Panc1 (cell line): ENCODE measurements at regions not wholly inside any gene's neighbourhood (a gene's known extent, or its start where the extent isn't known, plus 50 kb on each side); places are given as distances from the start of the nearest gene placed in this dataset.

Experiments used
- ATAC-seq: fragments of 200-7000 bp; cut with Tn5 transposase; 2 replicates; pipeline ENCODE4 v1.9.1; 2020; ENCODE audit warnings: mild to moderate bottlenecking, moderate library complexity
- BruUV-seq: library from RNA; stranded (reverse); fragments of 400-500 nt; replicated peaks from 2 replicates; lab custom pipeline; 2021; lab: Mats Ljungman, UMichigan
- CTCF ChIA-PET: fragments of 300-600 bp; sonication (Branson Sonifier 250); formaldehyde crosslinking; loops from one replicate; lab custom pipeline; 2022; ENCODE audit warnings: antibody characterized with exemption; lab: Charles Lee
- POLR2A ChIA-PET: fragments of 300-600 bp; sonication (Branson Sonifier 250); formaldehyde crosslinking; loops from one replicate; lab custom pipeline; 2022; ENCODE audit warnings: antibody characterized with exemption; lab: Charles Lee
- DNase-seq: peaks from one replicate; pipeline ENCODE4 v3.0.0-alpha.2; 2010; ENCODE audit warnings: low read depth, low spot score
- H3K27ac ChIP-seq: 2 replicates; pipeline ENCODE4 v1.5.1; 2011; ENCODE audit warnings: mild to moderate bottlenecking, low read length, inconsistent platforms
- H3K27me3 ChIP-seq: fragments of 200-500 bp; sonication (Bioruptor generic); 2 replicates; pipeline ENCODE4 v1.6.0; 2014; ENCODE audit warnings: low read length, inconsistent platforms; ENCODE audit not compliant: control insufficient read depth, insufficient read depth
- H3K36me3 ChIP-seq: fragments of 200-500 bp; sonication (Bioruptor generic); 2 replicates; pipeline ENCODE4 v1.5.1; 2014; ENCODE audit warnings: inconsistent platforms, mild to moderate bottlenecking, low read length, moderate library complexity; ENCODE audit not compliant: control insufficient read depth, insufficient read depth
- H3K4me1 ChIP-seq: 2 replicates; pipeline ENCODE4 v1.5.1; 2011; ENCODE audit warnings: inconsistent platforms, mild to moderate bottlenecking, low read length, moderate library complexity; ENCODE audit not compliant: control insufficient read depth, insufficient read depth
- H3K4me3 ChIP-seq, 2 experiments: 2 replicates each; pipeline ENCODE4 v1.5.1; 2011 to 2012; ENCODE audit warnings: low read depth in 2 of 2, low read length in 2 of 2, mild to moderate bottlenecking in 2 of 2, inconsistent platforms in 1 of 2, moderate library complexity in 1 of 2
- H3K9me3 ChIP-seq: fragments of 200-500 bp; sonication (Bioruptor generic); 2 replicates; pipeline ENCODE4 v1.5.1; 2014; ENCODE audit warnings: low read depth, mild to moderate bottlenecking, inconsistent platforms, low read length, moderate library complexity; ENCODE audit not compliant: control insufficient read depth, insufficient read depth
- POLR2AphosphoS5 ChIP-seq: IDR thresholded peaks from 2 replicates; pipeline ENCODE4 v1.6.1; 2012; ENCODE audit warnings: mild to moderate bottlenecking, low read depth, low read length, moderate library complexity
- SIN3A ChIP-seq: IDR thresholded peaks from 2 replicates; pipeline ENCODE4 v1.6.1; 2012; ENCODE audit warnings: low read depth, mild to moderate bottlenecking, low read length, moderate library complexity, borderline replicate concordance; ENCODE audit not compliant: insufficient read depth
- TCF7L2 ChIP-seq: IDR thresholded peaks from 2 replicates; pipeline ENCODE4 v1.6.1; 2011; ENCODE audit warnings: mild to moderate bottlenecking, low read depth, low read length, inconsistent platforms
- in situ Hi-C: cut with HindIII; loops from 2 replicates; pipeline ENCODE4 v1.10.0; 2016; ENCODE audit warnings: low sequenced_read_pairs, low pct_unique_long_range_greater_than_20kb
- intact Hi-C: fragments of 100-400 bp; cut with micrococcal nuclease; formaldehyde crosslinking; loops from one replicate; pipeline ENCODE4 v1.10.0; 2022; ENCODE audit not compliant: unreplicated experiment
- TF ChIP-seq, protein P1 (sequence below), 2 experiments: IDR thresholded peaks; 2 replicates each; pipeline ENCODE4 v1.6.1; 2011 to 2012; ENCODE audit warnings: low read depth in 2 of 2, control low read depth in 1 of 2, low read length in 1 of 2, mild to moderate bottlenecking in 1 of 2, moderate library complexity in 1 of 2; ENCODE audit not compliant: insufficient read depth in 1 of 2
- TF ChIP-seq, protein P2 (sequence below): fragments of 450-650 bp; IDR thresholded peaks from 2 replicates; pipeline ENCODE4 v1.5.1; 2017; ENCODE audit warnings: mild to moderate bottlenecking

DNA sequence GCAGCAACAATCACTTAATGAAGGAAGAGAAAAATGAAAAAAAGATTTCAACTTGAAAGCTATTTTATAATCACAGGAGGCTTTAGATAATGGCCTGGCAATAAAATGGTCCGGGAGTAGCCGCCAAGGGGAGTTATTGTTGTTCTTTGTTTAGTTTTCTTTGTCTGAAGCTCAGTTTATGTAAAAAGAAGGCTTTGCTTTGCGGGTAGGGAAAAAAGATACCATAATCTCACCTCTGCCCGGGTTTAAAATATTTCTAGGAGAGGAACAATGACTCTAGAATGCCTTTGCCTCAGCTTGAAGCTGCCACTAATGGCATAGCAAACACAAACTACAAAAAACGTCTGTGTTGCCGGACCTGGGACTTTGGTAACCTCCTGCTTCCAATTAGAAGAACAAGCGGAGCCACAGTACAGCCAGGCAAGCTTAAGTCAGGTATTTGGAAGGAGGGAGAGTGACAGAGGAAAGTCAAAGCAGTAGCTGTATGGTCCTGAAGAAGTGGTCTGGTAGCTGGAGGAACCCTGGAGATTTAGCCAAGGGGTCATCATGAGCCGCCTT, 764.5 kb downstream of the TUSC7 start:
- no peaks in the 10 kb centered on the region for H3K4me1 ChIP-seq
- H3K27me3 ChIP-seq = no peaks in the 10 kb centered on the region
- in situ Hi-C loops (no loop called here), intact Hi-C loops (no loop called here)
- peaks cover 8% of the 10 kb centered on the region for H3K9me3 ChIP-seq
- TF ChIP-seq TCF7L2 (no peak), SIN3A (no peak), POLR2AphosphoS5 (no peak)
- TF ChIP-seq, protein P1, sequence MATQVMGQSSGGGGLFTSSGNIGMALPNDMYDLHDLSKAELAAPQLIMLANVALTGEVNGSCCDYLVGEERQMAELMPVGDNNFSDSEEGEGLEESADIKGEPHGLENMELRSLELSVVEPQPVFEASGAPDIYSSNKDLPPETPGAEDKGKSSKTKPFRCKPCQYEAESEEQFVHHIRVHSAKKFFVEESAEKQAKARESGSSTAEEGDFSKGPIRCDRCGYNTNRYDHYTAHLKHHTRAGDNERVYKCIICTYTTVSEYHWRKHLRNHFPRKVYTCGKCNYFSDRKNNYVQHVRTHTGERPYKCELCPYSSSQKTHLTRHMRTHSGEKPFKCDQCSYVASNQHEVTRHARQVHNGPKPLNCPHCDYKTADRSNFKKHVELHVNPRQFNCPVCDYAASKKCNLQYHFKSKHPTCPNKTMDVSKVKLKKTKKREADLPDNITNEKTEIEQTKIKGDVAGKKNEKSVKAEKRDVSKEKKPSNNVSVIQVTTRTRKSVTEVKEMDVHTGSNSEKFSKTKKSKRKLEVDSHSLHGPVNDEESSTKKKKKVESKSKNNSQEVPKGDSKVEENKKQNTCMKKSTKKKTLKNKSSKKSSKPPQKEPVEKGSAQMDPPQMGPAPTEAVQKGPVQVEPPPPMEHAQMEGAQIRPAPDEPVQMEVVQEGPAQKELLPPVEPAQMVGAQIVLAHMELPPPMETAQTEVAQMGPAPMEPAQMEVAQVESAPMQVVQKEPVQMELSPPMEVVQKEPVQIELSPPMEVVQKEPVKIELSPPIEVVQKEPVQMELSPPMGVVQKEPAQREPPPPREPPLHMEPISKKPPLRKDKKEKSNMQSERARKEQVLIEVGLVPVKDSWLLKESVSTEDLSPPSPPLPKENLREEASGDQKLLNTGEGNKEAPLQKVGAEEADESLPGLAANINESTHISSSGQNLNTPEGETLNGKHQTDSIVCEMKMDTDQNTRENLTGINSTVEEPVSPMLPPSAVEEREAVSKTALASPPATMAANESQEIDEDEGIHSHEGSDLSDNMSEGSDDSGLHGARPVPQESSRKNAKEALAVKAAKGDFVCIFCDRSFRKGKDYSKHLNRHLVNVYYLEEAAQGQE (IDR thresholded peaks at IDR 0.05; ENCODE audit: insufficient read depth in 1 of 2, low read depth in 2 of 2, low read length in 1 of 2) = no peak
- TF ChIP-seq, protein P2, sequence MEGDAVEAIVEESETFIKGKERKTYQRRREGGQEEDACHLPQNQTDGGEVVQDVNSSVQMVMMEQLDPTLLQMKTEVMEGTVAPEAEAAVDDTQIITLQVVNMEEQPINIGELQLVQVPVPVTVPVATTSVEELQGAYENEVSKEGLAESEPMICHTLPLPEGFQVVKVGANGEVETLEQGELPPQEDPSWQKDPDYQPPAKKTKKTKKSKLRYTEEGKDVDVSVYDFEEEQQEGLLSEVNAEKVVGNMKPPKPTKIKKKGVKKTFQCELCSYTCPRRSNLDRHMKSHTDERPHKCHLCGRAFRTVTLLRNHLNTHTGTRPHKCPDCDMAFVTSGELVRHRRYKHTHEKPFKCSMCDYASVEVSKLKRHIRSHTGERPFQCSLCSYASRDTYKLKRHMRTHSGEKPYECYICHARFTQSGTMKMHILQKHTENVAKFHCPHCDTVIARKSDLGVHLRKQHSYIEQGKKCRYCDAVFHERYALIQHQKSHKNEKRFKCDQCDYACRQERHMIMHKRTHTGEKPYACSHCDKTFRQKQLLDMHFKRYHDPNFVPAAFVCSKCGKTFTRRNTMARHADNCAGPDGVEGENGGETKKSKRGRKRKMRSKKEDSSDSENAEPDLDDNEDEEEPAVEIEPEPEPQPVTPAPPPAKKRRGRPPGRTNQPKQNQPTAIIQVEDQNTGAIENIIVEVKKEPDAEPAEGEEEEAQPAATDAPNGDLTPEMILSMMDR = no peak
- DNase-seq = no peak
- H3K36me3 ChIP-seq = no peaks in the 10 kb centered on the region
- H3K4me3 ChIP-seq = no peak overlapping the region
- BruUV-seq = no TSS peak
- H3K27ac ChIP-seq = no peak overlapping the region
- CTCF ChIA-PET = no interaction called here
- POLR2A ChIA-PET = interaction anchor here (0.7 kb wide), 1 partner anchor 60 kb away, joined by 13 read pairs; no protein-coding TSS in a partner anchor
- ATAC-seq = no peak

DNA sequence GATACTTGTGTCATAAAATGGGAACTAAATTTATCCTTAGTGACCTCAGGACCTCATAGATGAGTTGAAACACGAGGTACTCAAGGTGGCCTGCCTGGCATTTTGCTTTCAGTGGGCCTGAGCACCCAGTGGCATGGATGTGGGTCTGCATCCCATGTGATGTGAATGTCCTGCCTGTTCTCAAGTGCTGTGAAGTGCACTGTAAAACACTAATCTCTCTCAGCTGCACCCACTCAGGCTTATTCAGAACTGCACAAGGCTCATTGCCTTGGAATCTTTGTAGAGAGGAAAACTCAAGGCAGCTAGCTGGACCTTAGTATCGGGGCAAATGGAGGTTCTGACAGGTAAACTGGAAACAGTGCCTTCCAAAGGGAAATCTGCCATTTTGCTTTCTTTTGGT, 767.0 kb downstream of the TUSC7 start:
- intact Hi-C loops = no loop called here
- CTCF ChIA-PET = no interaction called here

More for the DNA sequence above, 767.0 kb downstream of the TUSC7 start:
- BruUV-seq = no TSS peak
- in situ Hi-C loops = no loop called here
- H3K27me3 ChIP-seq = no peaks in the 10 kb centered on the region
- POLR2A ChIA-PET = no interaction called here
- DNase-seq (no peak), ATAC-seq (no peak)
- H3K4me3 ChIP-seq = no peak overlapping the region
- H3K36me3 ChIP-seq = no peaks in the 10 kb centered on the region
- no peak overlapping the region for H3K27ac ChIP-seq
- H3K4me1 ChIP-seq = no peaks in the 10 kb centered on the region
- TF ChIP-seq SIN3A (no peak), TCF7L2 (no peak), POLR2AphosphoS5 (no peak)
- TF ChIP-seq, protein P2 = no peak
- TF ChIP-seq, protein P1 (IDR thresholded peaks at IDR 0.05; ENCODE audit: insufficient read depth in 1 of 2, low read depth in 2 of 2, low read length in 1 of 2) = no peak
- peaks cover 6% of the 10 kb centered on the region for H3K9me3 ChIP-seq
